ENCODE measurements at regions not wholly inside any gene's neighbourhood (a gene's known extent, or its start where the extent isn't known, plus 50 kb on each side); places are given as distances from the start of the nearest gene placed in this dataset.

DNA sequence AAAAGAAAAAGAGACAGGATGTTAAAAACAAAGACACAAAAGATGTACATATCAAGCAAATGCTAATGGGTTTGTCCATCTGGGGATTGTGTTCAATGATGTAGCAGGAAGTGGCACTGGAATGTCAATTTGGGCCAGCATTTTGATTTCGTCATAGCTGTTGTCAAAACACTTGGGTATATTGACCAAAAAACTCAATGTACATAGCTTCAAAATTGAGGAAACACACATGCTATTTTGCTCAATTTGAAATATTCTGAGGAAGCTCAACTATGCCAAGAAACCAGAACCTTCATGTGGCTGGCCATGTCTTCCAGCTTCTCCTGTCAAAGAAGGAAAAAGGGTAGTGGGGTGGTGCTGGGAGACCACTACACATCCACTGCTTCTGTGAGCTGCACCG lies 212.7 kb upstream of the GHITM start:
- no peak for DNase-seq (ENCODE audit: low spot score)
- FAIRE-seq: no peak

DNA sequence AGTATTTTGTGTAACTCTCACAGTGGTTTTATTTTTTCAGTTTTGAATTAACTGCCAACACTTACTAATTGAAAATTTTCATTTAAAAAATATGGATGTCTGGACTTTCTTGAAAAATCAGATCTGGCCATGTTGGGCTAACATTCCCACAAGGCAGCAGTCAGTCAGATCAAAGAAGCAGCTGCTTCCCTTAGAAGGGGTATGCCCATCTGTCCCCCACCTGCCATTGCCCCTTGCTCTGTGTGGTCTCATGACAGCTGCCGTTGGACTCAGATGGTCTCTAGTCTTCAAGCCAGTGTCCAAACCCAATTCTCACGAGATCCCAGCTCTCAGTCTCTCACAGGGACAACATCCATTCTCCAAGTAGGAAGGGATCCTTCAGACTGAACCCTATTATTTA lies 212.1 kb upstream of the GHITM start:
- no peak for FAIRE-seq
- DNase-seq (ENCODE audit: low spot score): no peak

DNA sequence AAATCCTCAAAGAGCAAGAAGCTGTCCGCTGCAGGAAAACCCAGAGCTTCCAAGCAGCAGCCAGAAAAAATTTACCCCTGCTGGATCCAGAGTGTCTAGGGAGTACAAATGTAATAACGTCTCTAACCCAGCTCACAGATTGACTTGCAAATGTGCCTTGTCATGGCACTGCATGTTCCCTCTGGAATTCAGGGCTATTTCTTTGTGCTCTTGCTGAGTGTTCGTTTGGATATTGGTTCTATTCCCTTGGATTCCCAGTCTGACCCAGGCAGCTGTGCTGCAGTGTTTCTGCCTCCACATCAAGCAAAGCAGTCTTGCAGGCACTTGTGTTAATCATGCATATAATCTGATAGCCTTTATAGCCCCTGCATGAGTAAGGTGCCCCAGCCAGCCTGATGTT lies 209.9 kb upstream of the GHITM start:
- DNase-seq (ENCODE audit: low spot score) (no peak), FAIRE-seq (no peak)

DNA sequence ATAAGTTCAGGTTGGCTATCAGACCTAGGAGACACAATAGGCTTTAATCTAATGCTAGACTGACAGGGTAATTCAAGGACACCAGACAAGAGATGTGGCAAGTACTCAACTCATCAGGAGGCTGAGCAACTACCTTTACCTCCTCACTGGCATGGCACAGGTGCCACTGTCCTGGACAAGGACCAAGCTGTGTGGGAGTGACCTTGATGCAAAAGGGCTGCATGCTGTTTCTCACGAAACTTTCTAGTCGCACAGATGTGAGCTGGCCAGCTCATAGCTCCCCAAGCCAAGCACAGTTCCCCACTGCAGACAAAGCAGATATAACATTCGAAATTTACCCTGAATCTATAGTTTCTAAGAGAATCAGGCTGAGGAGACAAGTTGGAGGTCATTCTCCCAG lies 207.6 kb upstream of the GHITM start:
- peak; percentile 32 for FAIRE-seq
- DNase-seq (ENCODE audit: low spot score): no peak

DNA sequence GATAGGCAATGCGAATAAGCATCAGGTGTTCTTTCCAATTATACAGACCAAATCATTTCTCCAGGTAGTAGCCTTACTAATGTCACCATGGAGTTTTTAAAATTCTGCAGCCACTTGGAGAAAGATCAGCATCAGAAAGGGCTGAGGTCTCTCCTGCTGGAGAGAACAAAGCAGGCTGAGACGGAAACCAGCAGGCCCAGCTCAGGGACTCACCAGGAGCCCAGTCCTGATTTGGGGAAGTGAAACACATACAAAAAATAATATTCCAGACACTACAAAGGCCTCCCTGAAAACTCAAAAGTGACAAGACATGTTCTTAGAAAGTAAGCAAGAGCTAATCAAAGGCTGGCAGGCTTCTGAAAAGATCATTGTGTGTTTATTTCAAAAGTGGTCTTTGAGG lies 207.1 kb upstream of the GHITM start:
- FAIRE-seq (no peak), DNase-seq (ENCODE audit: low spot score) (no peak)

DNA sequence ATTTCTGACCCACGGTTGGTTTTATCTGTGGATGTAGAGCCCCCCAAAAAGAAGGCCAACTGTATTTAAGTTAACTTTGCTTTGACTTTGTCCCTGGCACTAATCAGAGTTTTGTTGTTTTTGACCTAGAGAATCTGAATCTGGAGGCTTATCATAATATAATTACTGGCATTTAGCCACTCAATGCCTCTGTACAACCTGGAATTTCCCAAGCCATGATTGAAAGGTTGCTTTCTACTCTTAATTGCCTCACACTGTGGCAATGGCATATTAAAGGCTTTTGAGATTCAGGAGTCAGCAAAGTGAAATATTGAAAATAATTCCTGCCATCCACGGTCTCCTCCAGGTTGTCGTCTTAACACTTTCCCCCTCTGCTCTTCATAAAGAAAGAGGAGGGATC lies 205.2 kb upstream of the GHITM start:
- no peak for FAIRE-seq

DNA sequence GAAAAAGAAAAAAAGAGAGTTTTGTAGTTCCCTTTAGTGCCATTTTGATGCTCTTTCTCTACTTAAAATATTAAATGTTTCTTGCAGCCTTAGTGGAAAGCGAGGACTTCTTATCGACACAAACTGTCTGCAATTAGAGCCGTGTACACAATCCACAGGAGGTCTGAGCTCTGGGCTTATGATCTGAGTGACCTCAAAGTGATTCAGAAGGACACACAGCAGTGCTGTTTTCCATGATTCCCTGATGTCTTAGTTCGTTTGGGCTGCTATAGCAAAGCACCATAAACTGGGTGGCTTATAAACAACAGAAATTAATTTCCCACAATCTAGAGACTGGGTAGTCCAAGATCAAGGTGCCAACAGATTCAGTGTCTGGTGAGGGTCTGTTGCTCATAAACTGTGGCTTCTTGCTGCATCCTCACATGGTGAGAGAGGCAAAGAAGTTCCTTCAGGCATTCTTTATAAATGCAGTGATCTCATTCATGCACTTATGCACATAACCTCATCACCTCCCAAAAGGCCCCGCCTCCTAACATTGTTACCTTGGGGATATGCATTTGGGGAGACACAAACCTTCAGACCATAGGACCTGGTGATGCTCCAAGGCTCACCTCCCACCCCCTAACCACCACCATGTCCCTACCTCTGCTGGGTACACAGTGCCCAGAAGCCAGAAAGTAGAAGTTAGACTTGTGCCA lies 204.5 kb upstream of the GHITM start:
- FAIRE-seq (no peak), DNase-seq (ENCODE audit: low spot score) (no peak)

More for the DNA sequence above, 205.2 kb upstream of the GHITM start:
- no peak for DNase-seq (ENCODE audit: low spot score)

DNA sequence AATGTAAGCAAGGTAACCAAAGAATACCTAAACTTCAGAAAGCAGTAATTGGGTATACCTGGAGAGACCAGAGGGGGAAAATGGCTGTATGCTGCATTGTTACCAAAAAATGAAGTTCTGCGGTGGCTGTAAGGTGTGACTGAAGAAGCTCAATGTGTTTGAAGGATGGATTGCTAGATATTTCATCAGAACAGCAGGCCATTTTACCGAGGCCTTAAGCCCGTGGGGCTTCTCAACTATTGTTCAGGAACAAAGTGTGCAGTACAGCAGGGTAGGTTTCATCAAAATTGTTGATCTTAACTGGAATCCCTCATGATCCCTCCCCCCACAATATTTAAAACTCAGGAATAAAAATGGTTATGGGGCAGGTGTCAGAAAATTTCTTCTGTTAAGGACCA lies 204.0 kb upstream of the GHITM start:
- FAIRE-seq (no peak), DNase-seq (ENCODE audit: low spot score) (no peak)

DNA sequence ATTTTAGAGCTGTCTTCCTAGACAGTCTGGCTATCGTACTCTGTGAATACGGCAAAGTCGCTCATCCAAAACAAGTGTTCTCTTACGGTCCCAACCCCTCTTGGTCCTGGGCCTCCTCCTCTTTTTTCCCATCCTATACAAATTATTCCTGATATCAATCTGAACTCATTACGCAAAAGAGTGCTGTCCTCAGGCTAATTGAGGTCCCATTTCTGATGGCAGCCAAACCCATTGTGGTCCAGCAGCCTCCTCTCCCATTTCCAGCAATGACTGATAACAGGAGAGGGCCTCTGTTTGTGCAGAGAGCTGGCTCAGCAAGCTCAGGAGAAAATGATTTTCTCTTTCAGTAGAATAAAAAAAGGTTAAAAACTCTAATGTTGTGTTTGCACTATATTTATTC lies 203.4 kb upstream of the GHITM start:
- DNase-seq (ENCODE audit: low spot score) (no peak), FAIRE-seq (no peak)

DNA sequence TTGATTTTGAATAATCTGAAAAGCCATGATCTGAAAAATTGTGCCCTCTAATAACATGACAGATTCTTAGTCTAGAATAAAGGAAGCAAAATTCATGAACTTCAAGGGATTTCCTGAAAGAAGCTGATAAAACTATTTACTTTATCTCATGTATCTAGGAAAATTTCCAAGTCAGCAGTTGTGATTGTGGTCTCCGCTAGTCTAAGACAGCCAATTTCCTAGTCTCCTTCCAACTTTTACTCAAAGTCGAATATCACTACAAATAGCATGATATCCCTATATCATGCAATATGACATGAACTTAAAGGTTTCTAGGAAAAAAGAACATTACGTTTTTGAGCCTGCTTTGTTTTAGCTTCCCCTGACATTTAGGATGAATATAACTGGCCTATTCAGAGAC lies 202.1 kb upstream of the GHITM start:
- DNase-seq (ENCODE audit: low spot score) (no peak), FAIRE-seq (no peak)

DNA sequence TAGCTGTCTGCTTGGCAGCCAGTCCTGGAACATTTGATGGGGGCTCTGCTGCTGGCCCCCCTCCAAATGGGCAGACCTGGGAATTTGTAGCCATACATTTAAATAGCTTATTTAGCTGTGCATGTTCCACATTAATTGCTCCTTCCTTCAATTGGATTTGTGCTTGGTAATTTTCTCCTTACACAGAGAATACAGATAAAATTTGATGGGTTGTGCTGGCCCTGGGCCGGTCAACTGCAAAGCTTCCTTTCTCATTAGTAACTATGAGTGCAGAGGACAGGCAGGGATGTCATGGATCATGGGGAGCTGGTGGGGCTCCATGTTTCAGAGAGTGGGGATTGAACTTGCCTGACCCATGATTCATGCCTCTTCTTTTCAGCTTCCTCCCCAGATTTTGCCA lies 201.5 kb upstream of the GHITM start:
- no peak for FAIRE-seq
- DNase-seq (ENCODE audit: low spot score): no peak

DNA sequence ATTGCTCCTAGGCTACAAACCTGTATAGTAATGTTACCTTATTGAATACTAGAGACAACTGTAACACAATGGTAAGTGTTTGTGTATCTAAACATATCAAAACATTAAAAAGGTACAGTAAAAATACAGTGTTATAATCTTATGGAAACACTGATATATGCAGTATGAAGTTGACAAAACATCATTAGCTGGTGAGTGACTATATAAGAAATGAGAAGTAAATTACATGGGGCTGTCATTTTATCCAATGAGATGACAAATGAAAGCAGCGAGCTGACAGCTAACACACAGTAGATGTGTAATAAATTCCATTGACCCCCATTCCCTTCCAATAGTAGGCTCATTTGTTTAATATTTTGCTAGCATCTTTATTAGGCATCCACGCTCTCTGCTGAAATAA lies 198.1 kb upstream of the GHITM start:
- no peak for DNase-seq (ENCODE audit: low spot score)
- FAIRE-seq: no peak

DNA sequence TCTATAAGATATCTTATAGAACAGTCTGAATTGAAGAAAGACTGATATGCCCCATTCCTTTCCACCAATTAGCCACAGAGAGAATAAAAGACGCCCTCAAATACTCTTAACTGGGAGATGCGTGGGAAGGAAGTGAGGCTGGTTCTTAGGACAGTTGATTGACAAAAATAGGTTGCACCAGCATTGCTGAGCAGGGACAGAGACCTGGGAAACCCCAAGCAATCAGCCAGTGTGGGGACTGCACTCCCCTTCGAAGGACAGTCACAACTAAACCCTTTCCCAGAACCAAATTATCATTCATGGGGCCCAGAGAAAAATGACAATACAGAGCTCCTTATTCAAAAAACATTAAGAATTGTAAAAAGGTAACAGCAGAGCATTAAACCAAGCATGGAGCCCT lies 196.9 kb upstream of the GHITM start:
- DNase-seq (ENCODE audit: low spot score) (no peak), FAIRE-seq (no peak)

DNA sequence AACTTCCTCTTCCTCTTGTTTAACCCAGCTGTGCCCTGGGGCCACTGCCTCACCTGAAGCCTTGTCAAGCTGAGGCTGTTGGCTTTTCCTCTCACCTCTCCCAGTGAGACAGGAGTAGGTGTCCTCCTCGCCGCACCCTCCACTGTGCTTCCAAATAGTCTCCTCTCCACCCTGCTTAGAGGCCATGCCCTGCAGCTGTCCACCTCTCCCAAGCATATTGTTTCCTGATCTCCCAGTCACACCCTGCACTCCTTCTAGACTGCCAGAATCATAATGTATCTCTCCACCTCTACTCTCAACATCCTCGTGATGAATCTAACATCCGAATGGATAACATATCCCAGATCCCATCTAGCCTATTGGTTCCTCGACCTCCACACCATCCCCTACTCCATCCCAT lies 196.3 kb upstream of the GHITM start:
- FAIRE-seq: no peak
- DNase-seq (ENCODE audit: low spot score): no peak

DNA sequence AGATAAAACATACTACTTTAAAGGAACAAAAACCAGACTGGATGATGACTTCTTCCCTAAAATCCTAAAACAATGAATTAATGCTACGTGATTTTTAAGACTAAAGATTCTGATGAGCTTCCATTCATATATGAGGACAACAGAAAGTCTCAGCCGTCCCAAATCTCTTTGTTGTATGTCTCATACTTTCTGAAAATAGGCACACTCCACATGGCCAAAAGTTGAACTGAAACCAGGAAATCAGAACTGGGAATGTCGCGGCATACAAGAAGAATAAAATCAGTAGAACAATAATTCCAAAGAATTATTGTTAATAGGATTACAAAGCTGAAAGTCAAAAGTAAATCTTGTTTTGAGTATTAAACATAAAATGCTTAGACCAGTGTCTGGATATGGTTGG lies 195.4 kb upstream of the GHITM start:
- FAIRE-seq (no peak), DNase-seq (ENCODE audit: low spot score) (no peak)

DNA sequence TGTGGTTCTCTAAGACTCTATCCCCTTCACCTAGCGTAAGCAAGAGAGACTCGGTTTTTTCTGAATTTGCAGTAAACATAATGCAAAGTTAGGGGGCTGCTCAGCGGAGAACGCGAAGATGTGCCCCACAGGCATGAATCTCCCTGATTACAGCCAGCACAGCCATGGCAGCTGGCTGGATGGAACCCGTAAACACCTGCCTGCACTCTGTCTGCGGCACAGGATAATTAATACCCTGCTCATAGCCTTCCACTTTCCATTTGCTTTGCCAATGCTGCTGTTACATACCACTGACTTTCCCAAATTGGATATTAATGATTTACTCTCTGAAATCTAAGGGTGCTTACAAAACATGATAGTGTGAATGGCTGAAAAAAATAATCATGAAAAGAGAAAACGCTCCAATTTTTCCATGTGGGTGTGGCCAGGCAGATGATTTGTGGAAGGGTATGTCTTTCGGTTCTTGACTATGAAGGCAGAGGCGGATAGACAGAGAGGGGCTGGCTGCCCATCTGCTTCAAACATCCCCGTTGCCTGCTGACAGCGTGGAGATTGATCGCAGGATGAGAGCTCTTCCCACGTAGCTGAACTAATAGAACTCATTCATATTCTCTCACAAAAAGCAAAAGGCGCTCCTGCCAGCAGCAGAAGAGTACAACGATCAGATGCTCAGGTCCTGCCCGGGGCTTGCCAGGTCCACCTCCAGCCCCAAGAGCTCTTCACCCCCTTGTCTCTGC lies 193.2 kb upstream of the GHITM start:
- FAIRE-seq (no peak), DNase-seq (ENCODE audit: low spot score) (no peak)

DNA sequence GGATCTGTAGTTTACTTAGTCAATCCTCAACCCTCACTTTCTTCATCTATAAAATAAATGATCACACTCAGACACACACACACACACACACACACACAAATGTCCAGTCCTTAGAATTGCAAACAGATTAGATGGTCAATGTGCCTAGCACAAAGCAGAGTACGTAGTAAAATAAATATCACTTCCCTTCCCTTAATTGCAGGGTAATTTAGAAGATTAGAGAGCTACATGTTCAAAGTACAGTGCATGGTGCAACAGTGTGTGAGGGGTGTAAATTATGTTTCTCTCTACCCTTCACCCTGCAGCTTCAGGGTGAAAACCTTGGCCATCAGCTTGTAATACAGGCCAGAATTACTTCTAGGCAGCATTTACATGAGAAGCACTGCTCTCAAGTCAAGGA lies 187.0 kb upstream of the GHITM start:
- DNase-seq (ENCODE audit: low spot score) (no peak), FAIRE-seq (no peak)

DNA sequence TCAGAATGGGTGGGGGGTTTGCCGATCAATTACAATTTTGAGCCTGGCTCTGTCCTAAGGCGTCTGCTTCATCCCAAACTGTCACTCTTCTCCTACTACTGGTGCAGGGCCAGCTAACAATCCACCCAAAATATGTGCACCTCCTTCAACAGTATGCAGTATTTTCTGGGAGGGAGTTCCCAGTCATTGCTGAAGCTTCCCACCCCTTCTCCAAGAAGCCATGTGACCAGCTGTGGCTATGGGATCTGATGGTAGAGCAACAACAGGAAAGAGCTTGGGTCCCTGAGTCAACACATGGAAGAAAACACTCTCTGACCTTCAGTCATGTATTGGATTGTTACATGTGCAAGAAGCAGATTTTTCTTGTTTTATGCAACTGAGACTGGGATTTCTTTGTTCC lies 185.7 kb upstream of the GHITM start:
- DNase-seq (ENCODE audit: low spot score): no peak
- no peak for FAIRE-seq

DNA sequence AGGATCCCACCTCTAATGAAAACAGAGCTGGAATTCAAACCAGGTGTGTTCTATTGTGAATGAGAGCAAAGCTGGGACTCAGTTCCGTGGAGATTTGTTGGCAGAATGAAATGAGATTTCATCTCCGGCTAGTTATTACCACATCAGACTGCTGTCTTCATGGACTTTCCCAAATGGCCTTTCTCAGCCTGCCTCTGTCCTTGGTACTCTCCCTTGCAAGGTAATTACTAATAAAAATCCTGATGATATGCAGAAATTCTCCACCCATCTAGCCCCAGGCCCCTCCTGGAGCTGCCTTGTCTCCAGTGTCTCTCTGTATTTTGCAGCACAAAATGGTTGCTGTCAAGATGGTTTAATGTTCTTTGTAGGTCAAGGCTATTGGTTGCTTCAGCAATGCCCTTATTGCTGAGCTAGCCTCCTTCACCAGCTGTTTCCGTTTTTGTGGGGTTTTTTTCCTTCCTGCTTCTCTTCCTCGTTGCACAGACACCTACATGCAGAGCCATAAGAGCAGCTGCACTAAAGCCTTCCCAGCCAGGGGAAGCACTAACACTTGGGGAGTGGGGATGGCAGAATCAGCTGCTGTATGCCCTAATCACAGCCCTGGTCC lies 185.0 kb upstream of the GHITM start:
- no peak for DNase-seq (ENCODE audit: low spot score)
- no peak for FAIRE-seq

DNA sequence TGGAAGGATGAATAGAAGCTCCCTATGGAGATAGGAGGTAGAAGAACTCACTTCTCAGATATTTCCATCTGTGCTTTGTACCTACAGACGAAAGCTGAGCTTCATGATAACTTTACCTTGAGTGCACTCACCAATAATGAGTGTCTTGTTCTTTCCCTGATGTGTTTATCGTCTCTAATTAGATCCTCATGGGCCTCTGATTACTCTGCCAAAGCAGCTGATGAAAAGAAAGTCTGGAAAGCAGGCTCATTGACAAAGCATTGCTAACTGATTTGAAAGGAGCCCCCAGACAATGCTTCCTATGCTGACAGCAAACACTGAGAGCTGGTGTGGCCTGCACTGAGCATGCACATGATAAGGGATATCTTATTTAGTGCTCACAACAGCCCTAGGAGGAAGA lies 183.9 kb upstream of the GHITM start:
- no peak for DNase-seq (ENCODE audit: low spot score)
- no peak for FAIRE-seq

DNA sequence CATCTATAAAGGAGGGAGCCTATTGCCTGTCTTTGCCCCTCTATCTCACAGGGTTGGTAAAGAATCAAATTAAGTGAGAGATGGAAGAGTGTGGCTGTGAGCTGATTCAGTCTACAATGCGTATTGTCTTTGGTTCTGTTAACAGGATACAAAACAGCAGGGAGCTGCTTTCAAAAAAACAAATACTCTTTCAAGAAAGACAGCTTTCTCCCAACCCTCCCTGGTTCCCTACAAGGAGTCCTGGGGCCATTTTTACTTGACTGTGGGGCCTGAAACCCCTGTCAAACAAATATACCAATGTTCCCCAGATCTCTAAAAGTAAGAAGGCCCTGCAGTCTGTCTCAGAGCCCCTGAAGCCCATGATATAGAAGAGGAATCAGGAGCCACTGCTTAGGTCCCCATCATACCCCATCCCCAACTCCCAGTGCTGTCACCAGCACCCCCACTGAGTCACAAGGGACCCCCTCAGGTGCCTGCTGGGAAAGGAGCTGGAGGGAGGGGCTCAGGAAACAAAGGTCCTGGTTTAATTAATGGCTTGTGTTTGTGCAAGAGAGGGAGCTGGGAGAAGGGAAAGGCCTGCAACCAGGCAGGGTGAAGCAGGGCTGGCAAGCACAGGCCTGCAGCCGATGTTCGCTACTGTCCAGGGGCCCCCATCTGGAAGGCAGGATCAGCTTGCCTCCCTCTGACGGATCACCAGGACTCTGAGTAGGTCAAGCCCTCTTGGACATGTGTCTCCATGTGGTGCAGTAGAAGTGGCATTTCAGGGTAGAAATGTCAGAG lies 182.0 kb upstream of the GHITM start:
- DNase-seq (ENCODE audit: low spot score): no peak
- FAIRE-seq: no peak

DNA sequence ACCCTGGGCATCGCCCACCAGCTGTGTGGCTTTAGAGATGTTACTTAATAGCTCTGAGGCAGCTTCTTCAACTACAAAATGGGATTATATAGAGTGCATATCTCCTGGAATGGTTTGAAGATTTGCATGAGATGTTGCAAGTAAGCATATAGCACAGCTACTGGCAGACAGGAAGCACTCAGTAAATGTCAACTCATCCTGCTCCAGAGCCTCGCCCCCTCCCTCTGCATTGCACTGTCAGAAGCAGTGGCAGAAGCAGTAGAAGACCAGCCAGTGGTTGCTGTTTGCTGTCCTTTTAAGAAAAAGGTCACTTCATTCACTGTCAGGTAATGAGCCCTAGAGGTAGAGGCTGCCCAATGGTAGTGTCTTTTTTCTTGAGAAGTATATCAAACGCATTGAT lies 180.0 kb upstream of the GHITM start:
- DNase-seq (ENCODE audit: low spot score): no peak
- FAIRE-seq: no peak
